Endothelial cell of umbilical vein (primary cell): ENCODE measurements at regions not wholly inside any gene's neighbourhood (a gene's known extent, or its start where the extent isn't known, plus 50 kb on each side); places are given as distances from the start of the nearest gene placed in this dataset.

Source experiments
- BruUV-seq: library from RNA; stranded (reverse); fragments of 400-500 nt; replicated peaks from 2 replicates; lab custom pipeline; 2021; lab: Mats Ljungman, UMichigan
- CTCF ChIA-PET: fragments of 300-600, 350-600 bp; sonication (Branson Sonifier 250); formaldehyde crosslinking; loops from one replicate; lab custom pipeline; 2021; ENCODE audit warnings: antibody characterized with exemption, inconsistent platforms; lab: Charles Lee
- POLR2A ChIA-PET: fragments of 300-600, 350-600 bp; sonication (Branson Sonifier 250); formaldehyde crosslinking; loops from one replicate; lab custom pipeline; 2021; ENCODE audit warnings: antibody characterized with exemption, inconsistent platforms; lab: Charles Lee
- DNase-seq: peaks from one replicate; pipeline ENCODE4 v3.0.0-alpha.2; 2011; ENCODE audit warnings: low read depth, low spot score
- FAIRE-seq: peaks from 2 replicates; lab custom pipeline; 2011; peaks lifted over from hg19 to GRCh38; lab: Jason Lieb, UNC
- H2AFZ ChIP-seq: 2 replicates; pipeline ENCODE4 v1.6.0; 2012; ENCODE audit warnings: low read depth, low read length, control low read depth, inconsistent platforms
- H3K27ac ChIP-seq: 2 replicates; pipeline ENCODE4 v1.5.1; 2011; ENCODE audit warnings: low read depth, mild to moderate bottlenecking, control low read depth, low read length, moderate library complexity; ENCODE audit not compliant: insufficient read depth
- H3K27me3 ChIP-seq, 2 experiments: 2 replicates each; pipeline versions ENCODE4 v1.6.0 to v1.6.1; 2011; ENCODE audit warnings: low read length in 2 of 2, mixed read lengths in 1 of 2; ENCODE audit not compliant: control insufficient read depth in 2 of 2, insufficient read depth in 2 of 2
- H3K36me3 ChIP-seq, 2 experiments: 2 replicates in 1 of 2; 3 replicates in 1 of 2; pipeline ENCODE4 v1.5.1; 2011; ENCODE audit warnings: low read length in 2 of 2, mild to moderate bottlenecking in 1 of 2, moderate library complexity in 1 of 2; ENCODE audit not compliant: control insufficient read depth in 2 of 2, insufficient read depth in 2 of 2; ENCODE audit errors: extremely low read depth in 1 of 2
- H3K4me1 ChIP-seq: 3 replicates; pipeline ENCODE4 v1.5.1; 2011; ENCODE audit warnings: mild to moderate bottlenecking, low read length; ENCODE audit not compliant: control insufficient read depth, insufficient read depth; ENCODE audit errors: extremely low read depth
- H3K4me2 ChIP-seq: 2 replicates; pipeline ENCODE4 v1.6.1; 2011; ENCODE audit warnings: low read length, control low read depth, mixed read lengths; ENCODE audit not compliant: insufficient read depth
- H3K4me3 ChIP-seq, 3 experiments: fragments of 200-600 bp in 1 of 3; sonication (generic), shearing (Covaris generic) in 1 of 3; replicated peaks in 1 of 3; 2 replicates each; pipeline ENCODE4 v1.5.1; 2011 to 2016; ENCODE audit warnings: control low read depth in 3 of 3, low read length in 3 of 3, mild to moderate bottlenecking in 2 of 3, inconsistent platforms in 1 of 3, low read depth in 1 of 3, moderate library complexity in 1 of 3; ENCODE audit not compliant: insufficient read depth in 1 of 3
- H3K79me2 ChIP-seq: 2 replicates; pipeline ENCODE4 v1.6.0; 2012; ENCODE audit warnings: low read length, inconsistent platforms; ENCODE audit not compliant: control insufficient read depth, insufficient read depth
- H3K9ac ChIP-seq: replicated peaks from 2 replicates; pipeline ENCODE3; 2011; ENCODE audit warnings: low read length, control low read depth; ENCODE audit not compliant: insufficient read depth; ENCODE audit errors: extremely low read depth
- H3K9me1 ChIP-seq: replicated peaks from 3 replicates; pipeline ENCODE4 v1.6.0; 2011; ENCODE audit warnings: mild to moderate bottlenecking, low read length; ENCODE audit not compliant: control insufficient read depth, insufficient read depth; ENCODE audit errors: extremely low read depth
- H3K9me3 ChIP-seq: replicated peaks from 2 replicates; pipeline ENCODE4 v1.5.1; 2012; ENCODE audit warnings: low read length, inconsistent platforms; ENCODE audit not compliant: control insufficient read depth, insufficient read depth
- H4K20me1 ChIP-seq: replicated peaks from 2 replicates; pipeline ENCODE3; 2011; ENCODE audit warnings: mild to moderate bottlenecking, low read length; ENCODE audit not compliant: control insufficient read depth, insufficient read depth; ENCODE audit errors: extremely low read depth
- CTCF ChIP-seq, 2 donors: IDR thresholded peaks; 1 replicate in 1 of 2; 2 replicates in 1 of 2; pipeline ENCODE4 v1.5.1; 2011; ENCODE audit warnings: low read length in 2 of 2, mild to moderate bottlenecking in 2 of 2, moderate library complexity in 2 of 2, control low read depth in 1 of 2, inconsistent platforms in 1 of 2, low read depth in 1 of 2; ENCODE audit not compliant: insufficient read depth in 1 of 2; ENCODE audit errors: extremely low read depth in 1 of 2
- EZH2 ChIP-seq: IDR thresholded peaks from 2 replicates; pipeline ENCODE4 v1.6.1; 2012; ENCODE audit warnings: borderline replicate concordance, low read depth, mild to moderate bottlenecking, moderate library complexity, low read length, inconsistent platforms; ENCODE audit not compliant: severe bottlenecking
- FOS ChIP-seq: IDR thresholded peaks from 2 replicates; pipeline ENCODE4 v1.6.1; 2011; ENCODE audit warnings: mild to moderate bottlenecking, low read length, moderate library complexity, borderline replicate concordance; ENCODE audit not compliant: insufficient read depth
- GATA2 ChIP-seq: IDR thresholded peaks from 2 replicates; pipeline ENCODE4 v1.7.0; 2011; ENCODE audit warnings: low read depth, mild to moderate bottlenecking, moderate library complexity, mixed read lengths, low read length; ENCODE audit not compliant: insufficient read length, insufficient read depth
- JUN ChIP-seq: IDR thresholded peaks from 2 replicates; pipeline ENCODE4 v1.6.1; 2011; ENCODE audit warnings: borderline replicate concordance, low read depth; ENCODE audit not compliant: insufficient read length, insufficient read depth
- MAX ChIP-seq: IDR thresholded peaks from 2 replicates; pipeline ENCODE4 v1.6.1; 2011; ENCODE audit not compliant: insufficient read depth, insufficient read length
- MYC ChIP-seq: IDR thresholded peaks from one replicate; pipeline ENCODE4 v1.6.1; 2011; ENCODE audit warnings: mild to moderate bottlenecking, low read depth, low read length
- POLR2A ChIP-seq: IDR thresholded peaks from 2 replicates; pipeline ENCODE4 v1.6.1; 2012; ENCODE audit warnings: low read depth, mild to moderate bottlenecking, control low read depth, low read length
- POLR2AphosphoS5 ChIP-seq: IDR thresholded peaks from 2 replicates; pipeline ENCODE4 v1.6.1; 2012; ENCODE audit warnings: low read depth, mild to moderate bottlenecking, control low read depth, low read length, moderate library complexity; ENCODE audit not compliant: insufficient read depth
- dilution Hi-C: fragments of 300-500 bp; cut with MboI; formaldehyde crosslinking; loops from one replicate; pipeline ENCODE4 v1.15.0; 2019; ENCODE audit warnings: low sequenced_read_pairs; ENCODE audit not compliant: extremely low pct_ligation_motif_present
- intact Hi-C: fragments of 100-400 bp; cut with micrococcal nuclease; formaldehyde crosslinking; loops from one replicate; pipeline ENCODE4 v1.10.0; 2022

- no peaks in the 10 kb centered on the region for H3K36me3 ChIP-seq
- no peak overlapping the region for H3K9ac ChIP-seq
- ChIA-PET CTCF (no interaction called here), POLR2A (no interaction called here)
- no peaks in the 10 kb centered on the region for H3K9me3 ChIP-seq
- no peak overlapping the region for H3K27ac ChIP-seq
- no peak overlapping the region for H2AFZ ChIP-seq
- no peaks in the 10 kb centered on the region for H3K9me1 ChIP-seq
- no peaks in the 10 kb centered on the region for H4K20me1 ChIP-seq
- no TSS peak for BruUV-seq
- DNase-seq (no peak), FAIRE-seq (no peak)
- no peaks in the 10 kb centered on the region for H3K4me1 ChIP-seq
- TF ChIP-seq MYC (no peak), MAX (no peak), CTCF (IDR thresholded peaks at IDR 0.05; ENCODE audit: extremely low read depth in 1 of 2, insufficient read depth in 1 of 2, low read depth in 1 of 2, low read length in 2 of 2) (no peak), JUN (no peak), POLR2AphosphoS5 (no peak), GATA2 (no peak), FOS (no peak), EZH2 (no peak), POLR2A (no peak)
- no peaks in the 10 kb centered on the region for H3K79me2 ChIP-seq
- dilution Hi-C loops, result no loop called here
- no peaks in the 10 kb centered on the region for H3K27me3 ChIP-seq
- no peak overlapping the region for H3K4me3 ChIP-seq
- intact Hi-C loops, result no loop called here
- H3K4me2 ChIP-seq, result no peak overlapping the region
Observed at GRCh38 chr2:40723194-40723593, 271.3 kb upstream of the SLC8A1 start.
